Inflammatory macrophage treated with lipopolysaccharide for 4 hours (primary cell): ENCODE measurements at regions not wholly inside any gene's neighbourhood (a gene's known extent, or its start where the extent isn't known, plus 50 kb on each side); places are given as distances from the start of the nearest gene placed in this dataset.
"Not testable (repeated sequence)": the region's sequence is repeated elsewhere in the genome, so short reads cannot be mapped to it uniquely, and the experiment has no call there.

Experiments used
- DNase-seq: peaks from one replicate; pipeline ENCODE4 v3.0.0-alpha.2; 2020

GRCh38 chr2:174697255-174697654 is 67.0 kb downstream of the CHRNA1 start:
- peak; percentile 74 for DNase-seq

GRCh38 chr2:174694920-174695319 is 69.4 kb downstream of the CHRNA1 start:
- DNase-seq, result no peak

GRCh38 chr2:174694196-174694878 is 69.9 kb downstream of the CHRNA1 start:
- DNase-seq, result no peak

- DNase-seq, result no peak
These were observed 70.9 kb downstream of the CHRNA1 start for GRCh38 chr2:174693344-174693743.

GRCh38 chr2:174692256-174692919 is 71.9 kb downstream of the CHRNA1 start:
- no peak for DNase-seq

GRCh38 chr2:174691201-174691779 is 73.0 kb downstream of the CHRNA1 start:
- DNase-seq, result peak; percentile 48

GRCh38 chr2:174690026-174690425 is 74.2 kb downstream of the CHRNA1 start:
- DNase-seq, result no peak

- DNase-seq, result peak; percentile 58
These were observed 76.2 kb downstream of the CHRNA1 start for GRCh38 chr2:174688079-174688478.

- no peak for DNase-seq
These were observed 77.8 kb downstream of the CHRNA1 start for GRCh38 chr2:174686430-174686829.

- DNase-seq, result peak; percentile 33
These were observed 80.9 kb downstream of the CHRNA1 start for GRCh38 chr2:174683392-174683759.

- DNase-seq, result peak; percentile 39
These were observed 81.5 kb downstream of the CHRNA1 start for GRCh38 chr2:174682578-174683391.

GRCh38 chr2:174682007-174682577 is 82.2 kb downstream of the CHRNA1 start:
- no peak for DNase-seq

GRCh38 chr2:174681099-174682006 is 82.9 kb downstream of the CHRNA1 start:
- DNase-seq, result no peak

- DNase-seq, result no peak
These were observed 82.6 kb upstream of the WIPF1 start for GRCh38 chr2:174680221-174680620.

GRCh38 chr2:174678395-174678794 is 80.8 kb upstream of the WIPF1 start:
- DNase-seq, result no peak

- no peak for DNase-seq
These were observed 78.0 kb upstream of the WIPF1 start for GRCh38 chr2:174675615-174676014.

GRCh38 chr2:174673876-174674275 is 76.3 kb upstream of the WIPF1 start:
- no peak for DNase-seq

GRCh38 chr2:174673440-174673839 is 75.8 kb upstream of the WIPF1 start:
- DNase-seq, result no peak

GRCh38 chr2:174671532-174671931 is 73.9 kb upstream of the WIPF1 start:
- not testable (repeated sequence) for DNase-seq

GRCh38 chr2:174670446-174670845 is 72.8 kb upstream of the WIPF1 start:
- DNase-seq, result no peak

GRCh38 chr2:174669336-174669735 is 71.7 kb upstream of the WIPF1 start:
- no peak for DNase-seq

GRCh38 chr2:174668075-174668474 is 70.5 kb upstream of the WIPF1 start:
- no peak for DNase-seq
